Mucosa of gallbladder (tissue), 1 donor: ENCODE measurements at regions not wholly inside any gene's neighbourhood (a gene's known extent, or its start where the extent isn't known, plus 50 kb on each side); places are given as distances from the start of the nearest gene placed in this dataset.
"Not testable (repeated sequence)": the region's sequence is repeated elsewhere in the genome, so short reads cannot be mapped to it uniquely, and the experiment has no call there.

ENCODE experiments used
- DNase-seq: peaks from one replicate; pipeline ENCODE4 v3.0.0-alpha.2; 2020; ENCODE audit warnings: low spot score
- donor health status: DM: no; HTN: no; CAD: no.

- no peak for DNase-seq
Measured at GRCh38 chr13:86858216-86858615, 813.0 kb upstream of the SLITRK5 start.

DNA sequence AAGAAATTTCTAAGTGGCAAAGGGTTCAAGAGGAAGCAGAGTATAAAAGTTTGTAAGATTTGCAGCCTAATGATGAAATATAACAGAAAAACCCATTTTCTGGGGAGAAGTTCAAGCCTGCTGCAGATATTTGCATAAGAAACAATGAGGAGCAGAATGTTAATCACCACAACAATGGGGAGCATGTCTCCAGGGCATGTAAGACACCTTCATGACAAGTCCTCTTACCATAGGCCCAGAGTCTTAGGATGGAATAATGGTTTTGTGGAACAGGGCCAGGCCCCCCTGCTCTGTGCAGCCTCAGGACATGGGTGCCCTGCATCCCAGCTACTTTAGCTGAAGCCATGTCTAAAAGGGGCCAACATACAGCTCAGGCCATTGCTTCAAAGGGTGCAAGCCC is 809.0 kb upstream of the SLITRK5 start:
- DNase-seq = no peak

DNA sequence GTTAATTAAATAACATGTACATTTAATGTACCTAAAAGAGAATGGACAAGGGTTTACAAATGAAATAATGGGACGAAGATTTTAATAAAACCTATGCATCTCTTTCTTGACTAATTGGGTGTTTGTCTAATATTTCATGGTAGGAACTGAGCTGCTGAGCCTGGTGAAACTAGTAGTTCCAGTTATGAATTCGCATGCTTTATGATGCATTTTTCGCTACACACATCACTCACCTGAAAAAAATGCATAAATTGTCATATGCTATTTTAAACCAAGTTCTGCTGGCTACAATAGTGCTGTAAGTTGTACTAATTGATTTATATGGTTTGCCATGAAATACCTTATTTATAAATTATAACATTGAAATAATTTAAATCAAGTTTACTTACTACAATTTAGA is 806.8 kb upstream of the SLITRK5 start:
- no peak for DNase-seq

DNA sequence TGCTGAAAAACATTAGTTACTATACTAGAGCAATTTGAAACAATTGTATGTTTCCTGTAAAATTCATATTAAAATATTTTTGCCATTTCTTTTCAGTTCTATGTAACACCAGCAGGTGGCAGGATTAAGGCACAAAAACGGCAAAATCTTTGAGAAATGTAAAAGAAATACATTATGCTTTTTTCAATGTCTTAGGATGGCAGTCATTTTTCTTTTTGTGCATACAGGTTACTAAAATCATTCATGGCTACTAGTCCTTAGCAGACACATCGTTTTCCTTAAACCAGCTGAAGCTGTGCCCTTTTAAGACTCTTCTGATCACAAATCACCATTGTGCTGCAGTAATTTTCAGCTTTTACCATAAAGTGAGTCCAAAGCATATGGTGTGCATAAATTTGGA is 800.7 kb upstream of the SLITRK5 start:
- no peak for DNase-seq

DNA sequence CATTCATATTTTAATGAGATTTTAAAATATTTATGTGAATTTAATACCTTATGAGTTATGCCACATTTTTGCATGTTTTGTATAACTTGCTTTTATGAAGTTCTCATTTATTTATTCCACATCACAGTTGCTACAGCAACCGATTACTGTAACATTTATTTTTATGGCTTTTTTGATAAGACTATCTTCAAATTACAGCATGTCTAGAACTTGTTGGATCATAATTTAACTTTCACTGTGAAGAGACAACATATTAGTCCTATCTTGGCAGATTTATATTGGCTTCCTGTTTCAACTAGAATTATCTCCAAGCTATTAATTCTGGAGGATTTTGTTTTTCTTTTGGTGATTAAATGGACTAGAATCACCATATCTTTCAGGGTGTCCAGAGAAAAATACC is 793.7 kb upstream of the SLITRK5 start:
- no peak for DNase-seq

- no peak for DNase-seq
Measured at GRCh38 chr13:86878781-86879180, 792.4 kb upstream of the SLITRK5 start.

DNA sequence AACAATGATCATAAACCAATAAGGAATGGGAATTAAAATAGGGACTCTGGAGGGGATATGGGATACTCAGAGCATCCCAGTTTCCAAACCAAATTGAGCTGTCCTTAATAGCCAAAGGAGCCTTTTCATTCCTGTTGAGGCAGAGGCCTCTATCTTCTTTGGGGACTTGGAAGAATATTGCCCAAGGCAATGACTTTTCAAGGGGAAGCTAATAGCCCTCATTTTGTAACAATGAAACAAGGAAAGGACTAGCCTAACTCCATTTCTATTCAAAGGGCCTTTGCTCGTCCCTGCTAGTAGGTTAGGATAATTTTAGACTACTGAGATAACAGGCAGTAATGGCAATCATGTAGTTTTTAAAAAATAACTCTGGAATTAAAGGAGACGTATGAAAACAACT is 789.8 kb upstream of the SLITRK5 start:
- no peak for DNase-seq

GRCh38 chr13:86882107-86882506 is 789.1 kb upstream of the SLITRK5 start:
- DNase-seq = no peak

DNA sequence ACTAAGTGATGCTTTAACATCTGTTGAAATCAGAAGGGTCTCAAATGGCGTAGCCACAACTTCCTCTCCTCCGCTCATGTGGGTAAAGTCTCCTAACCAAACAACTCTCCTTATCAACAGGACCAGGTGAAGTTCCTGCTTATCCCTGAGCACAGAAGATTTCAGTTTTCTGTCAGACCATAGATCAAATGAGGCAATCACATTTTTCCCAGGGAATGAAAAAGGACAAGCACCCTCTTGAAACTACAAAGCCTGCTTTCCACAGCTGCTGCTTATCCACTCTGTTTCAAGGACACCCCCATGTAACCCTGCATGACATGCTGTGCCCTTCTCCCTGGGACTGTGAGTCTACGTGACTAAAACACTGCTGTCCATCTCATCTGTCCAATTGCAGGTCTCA is 788.3 kb upstream of the SLITRK5 start:
- DNase-seq = no peak

DNA sequence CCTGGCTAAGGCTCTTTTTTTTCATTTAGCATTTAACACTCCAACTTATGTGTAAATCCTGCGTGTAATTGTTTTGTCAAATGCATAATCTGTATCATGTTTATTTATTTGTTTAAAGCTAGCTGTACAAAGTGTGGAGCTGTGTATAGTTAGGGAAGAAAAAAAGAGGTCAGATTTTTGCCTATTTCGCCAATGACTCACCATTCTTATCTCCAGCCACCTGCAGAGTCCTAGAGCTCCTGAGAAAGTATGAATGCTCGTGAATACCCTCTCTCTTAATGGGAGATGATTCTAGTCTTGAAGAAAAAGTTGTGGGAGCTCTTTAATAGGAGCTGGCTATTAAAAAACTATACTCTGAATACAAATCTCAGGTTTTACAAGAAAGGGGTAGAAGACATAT is 778.8 kb upstream of the SLITRK5 start:
- no peak for DNase-seq

GRCh38 chr13:86900906-86901305 is 770.3 kb upstream of the SLITRK5 start:
- no peak for DNase-seq

- DNase-seq = no peak
Measured at GRCh38 chr13:86906127-86906874, 764.9 kb upstream of the SLITRK5 start.

GRCh38 chr13:86907156-86907555 is 764.0 kb upstream of the SLITRK5 start:
- no peak for DNase-seq

DNA sequence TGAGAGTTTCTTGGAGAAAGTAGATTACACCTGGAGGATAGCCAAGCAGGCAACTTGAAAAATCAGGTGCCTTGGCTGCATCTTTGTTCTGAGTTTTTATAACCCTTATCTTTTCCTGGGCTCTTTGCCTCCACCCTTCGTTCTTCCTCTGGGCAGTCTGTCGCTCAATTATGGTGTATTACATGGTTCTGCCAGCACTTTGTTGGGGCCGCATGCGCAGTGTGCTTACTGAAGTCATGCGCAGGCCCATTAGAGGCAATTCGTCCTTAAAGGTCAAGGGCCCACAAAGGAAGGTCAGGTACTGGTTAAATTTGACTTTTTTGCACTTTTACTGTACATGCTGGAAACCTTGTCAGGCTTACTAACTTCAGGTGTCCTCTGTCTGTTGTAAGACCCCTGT is 761.9 kb upstream of the SLITRK5 start:
- no peak for DNase-seq

DNA sequence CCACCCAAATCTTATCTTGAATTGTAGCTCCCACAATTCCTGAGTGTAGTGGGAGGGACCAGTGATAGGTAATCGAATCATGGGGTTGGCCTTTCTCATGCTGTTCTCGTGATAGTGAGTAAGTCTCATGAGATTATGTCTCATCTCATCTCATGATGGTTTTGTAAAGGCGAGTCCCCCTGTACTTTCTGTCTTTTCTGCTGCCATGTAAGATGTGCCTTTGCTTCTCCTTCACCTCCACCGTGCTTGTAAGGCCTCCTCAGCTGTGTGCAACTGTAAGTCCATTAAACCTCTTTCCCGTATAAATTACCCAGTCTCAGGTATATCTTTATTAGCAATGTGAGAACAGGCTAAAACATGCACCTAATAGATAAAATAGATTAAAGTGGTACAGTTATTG is 756.4 kb upstream of the SLITRK5 start:
- no peak for DNase-seq

GRCh38 chr13:86917438-86917837 is 753.7 kb upstream of the SLITRK5 start:
- not testable (repeated sequence) for DNase-seq

DNA sequence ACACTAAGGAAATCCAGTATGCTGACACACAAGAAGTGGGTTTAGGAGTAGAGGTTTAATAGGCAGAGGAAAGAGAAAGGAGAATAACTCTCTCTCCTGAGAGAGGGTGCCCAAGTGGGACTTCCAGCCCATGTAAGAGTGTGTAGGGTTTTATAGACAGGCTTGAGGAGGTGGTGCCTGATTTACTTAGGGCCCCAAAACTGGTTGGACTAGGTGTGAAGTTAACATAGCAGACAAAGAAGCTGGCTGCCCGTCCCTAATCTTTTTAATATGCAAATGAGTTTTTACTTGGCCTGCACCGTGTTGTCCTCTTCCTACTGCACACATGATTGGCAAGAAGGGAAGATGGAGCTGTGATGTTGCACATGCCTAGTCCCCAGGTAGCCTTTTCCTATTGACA is 752.5 kb upstream of the SLITRK5 start:
- DNase-seq = no peak

DNA sequence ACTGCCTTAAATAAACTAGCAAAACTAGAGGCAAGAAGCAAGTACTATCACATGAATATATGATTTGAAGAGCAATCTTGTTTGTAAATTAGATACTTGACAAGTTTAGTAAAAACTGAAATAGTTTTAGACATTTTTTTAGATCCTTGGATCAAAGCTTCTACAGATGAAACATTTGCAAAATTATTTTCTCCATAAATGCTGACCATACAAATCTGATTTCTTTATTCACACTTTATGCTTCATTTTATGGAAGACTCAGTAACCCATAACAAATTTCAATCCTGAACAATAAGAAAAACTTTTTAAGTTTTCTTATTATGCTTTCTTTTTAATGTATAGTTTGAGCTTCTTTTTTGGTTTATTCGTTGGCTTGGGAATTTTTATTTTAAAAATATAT is 750.2 kb upstream of the SLITRK5 start:
- no peak for DNase-seq

- no peak for DNase-seq
Measured at GRCh38 chr13:86922936-86923335, 748.2 kb upstream of the SLITRK5 start.

- not testable (repeated sequence) for DNase-seq
Measured at GRCh38 chr13:86926916-86927315, 744.3 kb upstream of the SLITRK5 start.

DNA sequence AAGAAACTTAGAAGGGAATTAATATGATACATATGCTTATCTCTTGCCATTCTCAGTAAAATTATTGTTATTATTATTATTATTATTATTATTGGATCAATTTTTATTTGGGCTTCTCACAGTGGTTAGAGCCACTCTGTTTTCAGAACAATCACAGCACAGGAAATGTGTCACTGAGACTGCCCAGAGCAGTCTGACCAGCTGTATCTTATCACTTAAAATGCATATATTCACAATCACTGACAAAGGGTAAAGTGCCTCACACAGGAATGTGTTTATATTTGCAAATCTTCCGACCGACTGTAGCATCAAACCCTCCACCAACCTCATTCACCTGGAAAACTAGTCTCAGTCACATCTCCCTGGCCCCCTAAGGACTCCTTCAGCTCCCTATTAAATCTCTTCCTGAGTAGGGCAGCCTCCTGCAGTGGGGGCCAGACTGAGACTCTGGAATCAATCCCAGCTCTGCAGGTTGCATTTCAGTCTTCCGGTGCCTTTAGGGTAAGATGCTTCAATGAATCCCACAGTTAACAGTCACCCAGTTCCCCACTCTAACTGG is 738.3 kb upstream of the SLITRK5 start:
- no peak for DNase-seq

DNA sequence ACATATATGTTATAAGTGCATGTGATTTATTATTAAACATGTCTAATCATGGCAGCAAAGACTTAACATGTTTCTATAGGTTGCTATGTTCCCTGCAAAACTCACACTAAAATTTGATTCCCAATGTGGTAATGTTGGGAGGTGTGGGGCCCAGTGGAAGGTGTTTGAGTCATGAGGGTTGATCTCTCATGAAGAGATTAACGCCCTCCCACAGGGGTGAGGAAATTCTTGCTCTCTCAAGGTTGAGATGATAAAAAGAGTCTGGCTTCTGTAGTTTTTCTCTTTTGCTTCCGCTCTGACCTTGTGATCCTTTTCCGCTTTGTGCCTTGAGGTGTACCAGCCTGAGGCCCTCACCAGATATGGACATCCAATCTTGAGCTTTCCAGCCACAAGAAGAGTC is 737.5 kb upstream of the SLITRK5 start:
- no peak for DNase-seq

- no peak for DNase-seq
Measured at GRCh38 chr13:86937316-86937715, 733.9 kb upstream of the SLITRK5 start.

DNA sequence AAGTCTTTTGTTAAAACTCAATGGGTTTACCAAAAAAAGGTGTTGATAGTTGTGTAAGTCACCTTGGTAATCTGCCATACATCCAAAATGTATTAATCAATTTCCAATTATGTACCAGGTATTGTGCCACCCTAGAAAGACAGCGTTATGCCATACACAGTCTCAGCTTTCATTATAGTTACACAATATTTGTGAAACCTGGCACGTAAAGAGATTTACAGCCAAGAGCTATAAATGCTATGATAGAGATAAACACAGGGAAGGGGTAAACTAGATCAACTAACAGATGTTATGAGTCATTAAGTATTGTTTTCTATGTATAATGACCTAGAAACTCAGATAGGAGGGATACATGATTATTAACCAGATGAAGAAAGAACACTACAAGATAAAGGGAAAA is 725.6 kb upstream of the SLITRK5 start:
- DNase-seq = no peak
